GM12865 (cell line): ENCODE measurements at regions not wholly inside any gene's neighbourhood (a gene's known extent, or its start where the extent isn't known, plus 50 kb on each side); places are given as distances from the start of the nearest gene placed in this dataset.
"Not testable (repeated sequence)": the region's sequence is repeated elsewhere in the genome, so short reads cannot be mapped to it uniquely, and the experiment has no call there.

Source experiments
- DNase-seq: peaks from one replicate; pipeline ENCODE4 v3.0.0; 2010; ENCODE audit warnings: low read depth
- H3K4me3 ChIP-seq: 2 replicates; pipeline ENCODE4 v1.5.1; 2011; ENCODE audit warnings: mild to moderate bottlenecking, low read depth, low read length, control low read depth
- CTCF ChIP-seq: IDR thresholded peaks from 2 replicates; pipeline ENCODE4 v1.5.1; 2011; ENCODE audit warnings: low read length, control low read depth, low read depth, inconsistent platforms; ENCODE audit not compliant: insufficient read depth; ENCODE audit errors: missing control alignments

GRCh38 chr9:81424431-81424830 lies 264.9 kb downstream of the TLE1 start:
- no peak for DNase-seq
- H3K4me3 ChIP-seq = no peak overlapping the region
- TF ChIP-seq CTCF = no peak

- no peak overlapping the region for H3K4me3 ChIP-seq
- DNase-seq = no peak
- TF ChIP-seq CTCF = no peak
Observed at GRCh38 chr9:81423589-81424326, 265.6 kb downstream of the TLE1 start.

GRCh38 chr9:81421090-81421489 lies 268.3 kb downstream of the TLE1 start:
- H3K4me3 ChIP-seq = not testable (repeated sequence)

GRCh38 chr9:81420024-81420423 lies 269.3 kb downstream of the TLE1 start:
- DNase-seq = no peak
- no peak overlapping the region for H3K4me3 ChIP-seq
- no peak for TF ChIP-seq CTCF

More at GRCh38 chr9:81421090-81421489, 268.3 kb downstream of the TLE1 start:
- DNase-seq = not testable (repeated sequence)

GRCh38 chr9:81417941-81418340 lies 271.4 kb downstream of the TLE1 start:
- no peak overlapping the region for H3K4me3 ChIP-seq
- no peak for DNase-seq
- TF ChIP-seq CTCF = no peak

GRCh38 chr9:81417299-81417675 lies 272.1 kb downstream of the TLE1 start:
- DNase-seq = no peak
- H3K4me3 ChIP-seq = no peak overlapping the region
- no peak for TF ChIP-seq CTCF

GRCh38 chr9:81416476-81417298 lies 272.7 kb downstream of the TLE1 start:
- no peak overlapping the region for H3K4me3 ChIP-seq
- no peak for TF ChIP-seq CTCF
- DNase-seq = no peak
